Panc1 (cell line): ENCODE measurements at regions not wholly inside any gene's neighbourhood (a gene's known extent, or its start where the extent isn't known, plus 50 kb on each side); places are given as distances from the start of the nearest gene placed in this dataset.

Source experiments
- ATAC-seq: fragments of 200-7000 bp; cut with Tn5 transposase; 2 replicates; pipeline ENCODE4 v1.9.1; 2020; ENCODE audit warnings: mild to moderate bottlenecking, moderate library complexity
- BruUV-seq: library from RNA; stranded (reverse); fragments of 400-500 nt; replicated peaks from 2 replicates; lab custom pipeline; 2021; lab: Mats Ljungman, UMichigan
- CTCF ChIA-PET: fragments of 300-600 bp; sonication (Branson Sonifier 250); formaldehyde crosslinking; loops from one replicate; lab custom pipeline; 2022; ENCODE audit warnings: antibody characterized with exemption; lab: Charles Lee
- POLR2A ChIA-PET: fragments of 300-600 bp; sonication (Branson Sonifier 250); formaldehyde crosslinking; loops from one replicate; lab custom pipeline; 2022; ENCODE audit warnings: antibody characterized with exemption; lab: Charles Lee
- DNase-seq: peaks from one replicate; pipeline ENCODE4 v3.0.0-alpha.2; 2010; ENCODE audit warnings: low read depth, low spot score
- H3K27ac ChIP-seq: 2 replicates; pipeline ENCODE4 v1.5.1; 2011; ENCODE audit warnings: mild to moderate bottlenecking, low read length, inconsistent platforms
- H3K27me3 ChIP-seq: fragments of 200-500 bp; sonication (Bioruptor generic); 2 replicates; pipeline ENCODE4 v1.6.0; 2014; ENCODE audit warnings: low read length, inconsistent platforms; ENCODE audit not compliant: control insufficient read depth, insufficient read depth
- H3K36me3 ChIP-seq: fragments of 200-500 bp; sonication (Bioruptor generic); 2 replicates; pipeline ENCODE4 v1.5.1; 2014; ENCODE audit warnings: inconsistent platforms, mild to moderate bottlenecking, low read length, moderate library complexity; ENCODE audit not compliant: control insufficient read depth, insufficient read depth
- H3K4me1 ChIP-seq: 2 replicates; pipeline ENCODE4 v1.5.1; 2011; ENCODE audit warnings: inconsistent platforms, mild to moderate bottlenecking, low read length, moderate library complexity; ENCODE audit not compliant: control insufficient read depth, insufficient read depth
- H3K4me3 ChIP-seq, 2 experiments: 2 replicates each; pipeline ENCODE4 v1.5.1; 2011 to 2012; ENCODE audit warnings: low read depth in 2 of 2, low read length in 2 of 2, mild to moderate bottlenecking in 2 of 2, inconsistent platforms in 1 of 2, moderate library complexity in 1 of 2
- H3K9me3 ChIP-seq: fragments of 200-500 bp; sonication (Bioruptor generic); 2 replicates; pipeline ENCODE4 v1.5.1; 2014; ENCODE audit warnings: low read depth, mild to moderate bottlenecking, inconsistent platforms, low read length, moderate library complexity; ENCODE audit not compliant: control insufficient read depth, insufficient read depth
- POLR2AphosphoS5 ChIP-seq: IDR thresholded peaks from 2 replicates; pipeline ENCODE4 v1.6.1; 2012; ENCODE audit warnings: mild to moderate bottlenecking, low read depth, low read length, moderate library complexity
- REST ChIP-seq, 2 experiments: IDR thresholded peaks; 2 replicates each; pipeline ENCODE4 v1.6.1; 2011 to 2012; ENCODE audit warnings: low read depth in 2 of 2, control low read depth in 1 of 2, low read length in 1 of 2, mild to moderate bottlenecking in 1 of 2, moderate library complexity in 1 of 2; ENCODE audit not compliant: insufficient read depth in 1 of 2
- SIN3A ChIP-seq: IDR thresholded peaks from 2 replicates; pipeline ENCODE4 v1.6.1; 2012; ENCODE audit warnings: low read depth, mild to moderate bottlenecking, low read length, moderate library complexity, borderline replicate concordance; ENCODE audit not compliant: insufficient read depth
- TCF7L2 ChIP-seq: IDR thresholded peaks from 2 replicates; pipeline ENCODE4 v1.6.1; 2011; ENCODE audit warnings: mild to moderate bottlenecking, low read depth, low read length, inconsistent platforms
- in situ Hi-C: cut with HindIII; loops from 2 replicates; pipeline ENCODE4 v1.10.0; 2016; ENCODE audit warnings: low sequenced_read_pairs, low pct_unique_long_range_greater_than_20kb
- intact Hi-C: fragments of 100-400 bp; cut with micrococcal nuclease; formaldehyde crosslinking; loops from one replicate; pipeline ENCODE4 v1.10.0; 2022; ENCODE audit not compliant: unreplicated experiment
- TF ChIP-seq, protein P1 (sequence below): fragments of 450-650 bp; IDR thresholded peaks from 2 replicates; pipeline ENCODE4 v1.5.1; 2017; ENCODE audit warnings: mild to moderate bottlenecking

GRCh38 chr14:66351310-66351709 lies 134.9 kb upstream of the CCDC196 start:
- Histone ChIP-seq H3K27me3 (no peaks in the 10 kb centered on the region), H3K4me1 (no peaks in the 10 kb centered on the region), H3K27ac (no peak overlapping the region), H3K4me3 (no peak overlapping the region), H3K9me3 (no peaks in the 10 kb centered on the region), H3K36me3 (no peaks in the 10 kb centered on the region)
- in situ Hi-C loops (no loop called here), intact Hi-C loops (no loop called here)
- BruUV-seq = no TSS peak
- ChIA-PET POLR2A (no interaction called here), CTCF (no interaction called here)
- TF ChIP-seq REST (IDR thresholded peaks at IDR 0.05; ENCODE audit: insufficient read depth in 1 of 2, low read depth in 2 of 2, low read length in 1 of 2) = no peak
- no peak for TF ChIP-seq SIN3A
- TF ChIP-seq, protein P1, sequence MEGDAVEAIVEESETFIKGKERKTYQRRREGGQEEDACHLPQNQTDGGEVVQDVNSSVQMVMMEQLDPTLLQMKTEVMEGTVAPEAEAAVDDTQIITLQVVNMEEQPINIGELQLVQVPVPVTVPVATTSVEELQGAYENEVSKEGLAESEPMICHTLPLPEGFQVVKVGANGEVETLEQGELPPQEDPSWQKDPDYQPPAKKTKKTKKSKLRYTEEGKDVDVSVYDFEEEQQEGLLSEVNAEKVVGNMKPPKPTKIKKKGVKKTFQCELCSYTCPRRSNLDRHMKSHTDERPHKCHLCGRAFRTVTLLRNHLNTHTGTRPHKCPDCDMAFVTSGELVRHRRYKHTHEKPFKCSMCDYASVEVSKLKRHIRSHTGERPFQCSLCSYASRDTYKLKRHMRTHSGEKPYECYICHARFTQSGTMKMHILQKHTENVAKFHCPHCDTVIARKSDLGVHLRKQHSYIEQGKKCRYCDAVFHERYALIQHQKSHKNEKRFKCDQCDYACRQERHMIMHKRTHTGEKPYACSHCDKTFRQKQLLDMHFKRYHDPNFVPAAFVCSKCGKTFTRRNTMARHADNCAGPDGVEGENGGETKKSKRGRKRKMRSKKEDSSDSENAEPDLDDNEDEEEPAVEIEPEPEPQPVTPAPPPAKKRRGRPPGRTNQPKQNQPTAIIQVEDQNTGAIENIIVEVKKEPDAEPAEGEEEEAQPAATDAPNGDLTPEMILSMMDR = no peak
- TF ChIP-seq TCF7L2 = no peak
- TF ChIP-seq POLR2AphosphoS5 = no peak
- ATAC-seq = no peak
- DNase-seq = no peak

DNA sequence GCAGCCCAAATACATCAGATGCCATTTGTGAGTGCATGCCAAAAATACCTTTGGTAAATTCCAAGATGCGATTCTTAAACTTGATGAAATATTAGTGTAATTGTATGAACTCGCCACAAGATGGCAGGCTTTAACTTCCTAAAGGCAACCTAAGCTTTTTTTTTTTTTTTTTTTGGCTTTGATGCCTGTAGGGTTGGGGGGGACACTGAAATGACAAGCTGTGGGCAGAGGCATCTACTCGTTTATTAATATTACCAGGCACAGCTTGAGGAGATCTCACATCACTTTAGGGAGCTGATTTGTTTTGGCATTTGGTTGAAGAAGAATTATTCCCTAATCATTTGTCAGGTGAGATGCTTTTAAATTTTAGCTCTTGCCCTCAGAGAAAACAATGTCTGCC lies 126.7 kb upstream of the CCDC196 start:
- DNase-seq (no peak), ATAC-seq (no peak)
- Histone ChIP-seq H3K36me3 (no peaks in the 10 kb centered on the region), H3K4me1 (no peaks in the 10 kb centered on the region), H3K9me3 (no peaks in the 10 kb centered on the region), H3K4me3 (no peak overlapping the region), H3K27ac (no peak overlapping the region), H3K27me3 (peaks cover 2% of the 10 kb centered on the region)
- intact Hi-C loops (no loop called here), in situ Hi-C loops (no loop called here)
- no peak for TF ChIP-seq POLR2AphosphoS5
- TF ChIP-seq, protein P1 = peak; percentile 64
- no TSS peak for BruUV-seq
- POLR2A ChIA-PET = interaction anchor here (0.5 to 0.7 kb wide), 4 partner anchors 29 to 534 kb away, joined by 4 to 7 read pairs (median 4); no protein-coding TSS in a partner anchor
- CTCF ChIA-PET = interaction anchor here (0.5 to 1.2 kb wide), 13 partner anchors 10 to 1149 kb away, joined by 3 to 14 read pairs (median 5); no protein-coding TSS in a partner anchor
